H9 (cell line): ENCODE measurements at regions not wholly inside any gene's neighbourhood (a gene's known extent, or its start where the extent isn't known, plus 50 kb on each side); places are given as distances from the start of the nearest gene placed in this dataset.

Source experiments
- DNase-seq: peaks from one replicate; pipeline ENCODE4 v3.0.0-alpha.2; 2017
- H2AFZ ChIP-seq: one replicate; pipeline ENCODE4 v1.6.1; 2013; ENCODE audit warnings: mild to moderate bottlenecking, low read length, control low read depth, moderate library complexity
- H2AK5ac ChIP-seq: 2 replicates; pipeline ENCODE4 v1.6.1; 2013; ENCODE audit warnings: low read length, control low read depth, mixed read lengths; ENCODE audit not compliant: insufficient read length
- H2BK120ac ChIP-seq: one replicate; pipeline ENCODE4 v1.6.1; 2013; ENCODE audit warnings: low read depth, mild to moderate bottlenecking, low read length, control low read depth, inconsistent platforms; ENCODE audit not compliant: poor library complexity, severe bottlenecking
- H2BK12ac ChIP-seq: 2 replicates; pipeline ENCODE4 v1.6.1; 2013; ENCODE audit warnings: low read length, control low read depth, mixed read lengths, low read depth; ENCODE audit not compliant: insufficient read length
- H2BK15ac ChIP-seq: 2 replicates; pipeline ENCODE4 v1.6.1; 2013; ENCODE audit warnings: low read depth, low read length, control low read depth
- H2BK20ac ChIP-seq: one replicate; pipeline ENCODE4 v1.6.1; 2013; ENCODE audit warnings: low read depth, mild to moderate bottlenecking, low read length, control low read depth, inconsistent platforms; ENCODE audit not compliant: poor library complexity, severe bottlenecking
- H2BK5ac ChIP-seq: 2 replicates; pipeline ENCODE4 v1.6.1; 2013; ENCODE audit warnings: low read length, control low read depth, mixed read lengths; ENCODE audit not compliant: insufficient read length
- H3K14ac ChIP-seq: 2 replicates; pipeline ENCODE4 v1.6.1; 2013; ENCODE audit warnings: low read length, control low read depth; ENCODE audit not compliant: insufficient read depth
- H3K18ac ChIP-seq: 2 replicates; pipeline ENCODE4 v1.6.1; 2013; ENCODE audit warnings: low read depth, mild to moderate bottlenecking, mixed read lengths, low read length, control low read depth; ENCODE audit not compliant: insufficient read length
- H3K23ac ChIP-seq: 2 replicates; pipeline ENCODE4 v1.6.1; 2013; ENCODE audit warnings: low read length, control low read depth, mixed read lengths, low read depth; ENCODE audit not compliant: insufficient read length
- H3K23me2 ChIP-seq: 2 replicates; pipeline ENCODE4 v1.6.1; 2013; ENCODE audit warnings: low read depth, mild to moderate bottlenecking, mixed read lengths, low read length, control low read depth; ENCODE audit not compliant: insufficient read length, poor library complexity, severe bottlenecking
- H3K27ac ChIP-seq: 2 replicates; pipeline ENCODE4 v1.5.1; 2013; ENCODE audit warnings: low read length, control low read depth, mixed read lengths, low read depth; ENCODE audit not compliant: insufficient read length
- H3K27me3 ChIP-seq: 2 replicates; pipeline ENCODE4 v1.6.1; 2013; ENCODE audit warnings: low read length, control low read depth, inconsistent platforms; ENCODE audit not compliant: insufficient read depth
- H3K4ac ChIP-seq: 2 replicates; pipeline ENCODE4 v1.6.1; 2013; ENCODE audit warnings: low read depth, mild to moderate bottlenecking, control low read depth, inconsistent platforms, low read length, moderate library complexity
- H3K4me1 ChIP-seq: 2 replicates; pipeline ENCODE4 v1.6.1; 2013; ENCODE audit warnings: low read length, control low read depth, inconsistent platforms; ENCODE audit not compliant: insufficient read depth
- H3K4me2 ChIP-seq: 2 replicates; pipeline ENCODE4 v1.6.1; 2013; ENCODE audit warnings: low read length, control low read depth, mixed read lengths; ENCODE audit not compliant: insufficient read length, insufficient read depth
- H3K56ac ChIP-seq: 2 replicates; pipeline ENCODE4 v1.6.1; 2013; ENCODE audit warnings: low read depth, mild to moderate bottlenecking, mixed read lengths, low read length, control low read depth; ENCODE audit not compliant: insufficient read length
- H3K79me1 ChIP-seq: 2 replicates; pipeline ENCODE4 v1.6.1; 2013; ENCODE audit warnings: low read depth, mild to moderate bottlenecking, moderate library complexity, low read length, control low read depth, inconsistent platforms; ENCODE audit not compliant: insufficient read depth, poor library complexity, severe bottlenecking
- H3K79me2 ChIP-seq: 2 replicates; pipeline ENCODE4 v1.6.1; 2013; ENCODE audit warnings: low read length, control low read depth, inconsistent platforms; ENCODE audit not compliant: insufficient read depth
- H3K9ac ChIP-seq: 2 replicates; pipeline ENCODE4 v1.6.1; 2013; ENCODE audit warnings: low read length, control low read depth, mixed read lengths; ENCODE audit not compliant: insufficient read length; ENCODE audit errors: extremely low read depth
- H3K9me3 ChIP-seq: one replicate; pipeline ENCODE4 v1.6.1; 2013; ENCODE audit warnings: low read depth, low read length, inconsistent platforms; ENCODE audit not compliant: control insufficient read depth
- H3T11ph ChIP-seq: one replicate; pipeline ENCODE4 v1.6.1; 2013; ENCODE audit warnings: mild to moderate bottlenecking, low read length, control low read depth, inconsistent platforms
- H4K20me1 ChIP-seq: one replicate; pipeline ENCODE4 v1.6.1; 2013; ENCODE audit not compliant: control insufficient read depth, insufficient read length, insufficient read depth
- H4K5ac ChIP-seq: 2 replicates; pipeline ENCODE4 v1.6.1; 2013; ENCODE audit warnings: low read depth, mild to moderate bottlenecking, mixed read lengths, low read length, control low read depth; ENCODE audit not compliant: insufficient read length
- H4K8ac ChIP-seq: replicated peaks from 2 replicates; pipeline ENCODE4 v1.6.1; 2013; ENCODE audit warnings: low read length, control low read depth, mixed read lengths, low read depth; ENCODE audit not compliant: insufficient read length
- H4K91ac ChIP-seq: 2 replicates; pipeline ENCODE4 v1.6.1; 2013; ENCODE audit warnings: low read depth, mild to moderate bottlenecking, moderate library complexity, mixed read lengths, low read length, control low read depth; ENCODE audit not compliant: insufficient read length
- H3K27ac Mint-ChIP-seq, 3 experiments: 2 replicates in 2 of 3; 3 replicates in 1 of 3; pipeline ENCODE4 v1.8.0; 2020 to 2021; ENCODE audit warnings: mixed read lengths in 3 of 3, mild to moderate bottlenecking in 1 of 3, moderate library complexity in 1 of 3
- H3K27me3 Mint-ChIP-seq: 2 replicates; pipeline ENCODE4 v1.8.0; 2021; ENCODE audit warnings: low read depth, mild to moderate bottlenecking, moderate library complexity, mixed read lengths
- H3K36me3 Mint-ChIP-seq, 3 experiments: 2 replicates in 2 of 3; 3 replicates in 1 of 3; pipeline ENCODE4 v1.8.0; 2020 to 2021; ENCODE audit warnings: low read depth in 3 of 3, mixed read lengths in 3 of 3; ENCODE audit not compliant: insufficient read depth in 1 of 3
- H3K4me1 Mint-ChIP-seq, 2 experiments: 2 replicates each; pipeline ENCODE4 v1.8.0; 2020; ENCODE audit warnings: mixed read lengths in 2 of 2
- H3K4me3 Mint-ChIP-seq, 2 experiments: 2 replicates in 1 of 2; 3 replicates in 1 of 2; pipeline ENCODE4 v1.8.0; 2020 to 2021; ENCODE audit warnings: mild to moderate bottlenecking in 2 of 2, mixed read lengths in 2 of 2, moderate library complexity in 1 of 2
- H3K9me3 Mint-ChIP-seq, 2 experiments: 2 replicates in 1 of 2; 3 replicates in 1 of 2; pipeline ENCODE4 v1.8.0; 2020; ENCODE audit warnings: mild to moderate bottlenecking in 2 of 2, mixed read lengths in 2 of 2, moderate library complexity in 1 of 2
- CTCF ChIP-seq: fragments of 200-600 bp; sonication (generic); conservative IDR thresholded peaks from 3 replicates; pipeline ENCODE4 v1.8.0; 2021; ENCODE audit warnings: antibody characterized with exemption, mild to moderate bottlenecking
- WGBS: extraction: QIAGEN DNeasy Blood & Tissue Kit; methylation state at CpG from one replicate; pipeline ENCODE4 v1.1.7; 2013; ENCODE audit warnings: missing lambda C conversion rate, low lambda C conversion rate, mixed read lengths; ENCODE audit not compliant: insufficient read length; ENCODE audit errors: extremely low coverage; 5-methylcytosine and 5-hydroxymethylcytosine counted together

- no peak overlapping the region for H2AK5ac ChIP-seq
- no peaks in the 10 kb centered on the region for H3K79me1 ChIP-seq
- no peak overlapping the region for H2BK15ac ChIP-seq
- H2BK5ac ChIP-seq: no peak overlapping the region
- TF ChIP-seq CTCF: no peak
- H2BK20ac ChIP-seq: no peak overlapping the region
- no peak for DNase-seq
- no peaks in the 10 kb centered on the region for H3K9me3 ChIP-seq
- no peak overlapping the region for H3K4me3 Mint-ChIP-seq
- no peak overlapping the region for H3T11ph ChIP-seq
- no peaks in the 10 kb centered on the region for H3K4me1 Mint-ChIP-seq
- H3K23me2 ChIP-seq: no peaks in the 10 kb centered on the region
- H4K5ac ChIP-seq: no peak overlapping the region
- no peak overlapping the region for H3K18ac ChIP-seq
- no peak overlapping the region for H3K14ac ChIP-seq
- H3K9ac ChIP-seq: no peak overlapping the region
- no peak overlapping the region for H3K27ac Mint-ChIP-seq
- H3K4ac ChIP-seq: no peak overlapping the region
- no peak overlapping the region for H3K4me2 ChIP-seq
- H4K91ac ChIP-seq: no peak overlapping the region
- H3K27ac ChIP-seq: no peak overlapping the region
- no peaks in the 10 kb centered on the region for H3K9me3 Mint-ChIP-seq
- H2BK12ac ChIP-seq: no peak overlapping the region
- no peak overlapping the region for H4K8ac ChIP-seq
- no peak overlapping the region for H3K56ac ChIP-seq
- H3K27me3 Mint-ChIP-seq: no peaks in the 10 kb centered on the region
- H3K36me3 Mint-ChIP-seq: no peaks in the 10 kb centered on the region
- no peaks in the 10 kb centered on the region for H3K4me1 ChIP-seq
- H3K79me2 ChIP-seq: no peaks in the 10 kb centered on the region
- H2BK120ac ChIP-seq: no peak overlapping the region
- 100% methylated on average over 1 of the region's 4 CpGs for WGBS
- no peaks in the 10 kb centered on the region for H4K20me1 ChIP-seq
- no peak overlapping the region for H2AFZ ChIP-seq
- H3K23ac ChIP-seq: no peak overlapping the region
- no peaks in the 10 kb centered on the region for H3K27me3 ChIP-seq
These were observed 2015.8 kb downstream of the NCAM2 start for GRCh38 chr21:23014021-23014420.
